ENCODE measurements at regions not wholly inside any gene's neighbourhood (a gene's known extent, or its start where the extent isn't known, plus 50 kb on each side); places are given as distances from the start of the nearest gene placed in this dataset.
"Not testable (repeated sequence)": the region's sequence is repeated elsewhere in the genome, so short reads cannot be mapped to it uniquely, and the experiment has no call there.

DNA sequence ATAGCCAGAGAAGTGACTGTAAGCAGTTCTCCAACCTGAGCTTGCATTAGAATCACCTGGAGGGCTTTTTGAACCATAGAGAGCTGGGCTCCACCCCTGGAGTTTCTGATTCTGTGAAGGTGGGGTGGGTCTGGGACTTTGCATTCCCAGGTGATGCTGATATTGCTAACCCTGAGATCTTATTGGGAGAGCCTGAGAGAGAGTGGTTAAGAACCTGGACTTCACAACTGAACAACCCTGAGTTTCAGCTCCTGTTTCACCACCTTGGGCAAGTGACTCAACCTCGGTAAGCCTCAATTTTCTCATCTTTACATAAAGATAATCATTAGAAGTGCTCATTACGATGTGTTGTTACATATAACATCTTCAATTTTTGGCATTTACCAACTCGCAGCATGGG, 498.6 kb downstream of the EBF1 start:
- DNase-seq = no peak

DNA sequence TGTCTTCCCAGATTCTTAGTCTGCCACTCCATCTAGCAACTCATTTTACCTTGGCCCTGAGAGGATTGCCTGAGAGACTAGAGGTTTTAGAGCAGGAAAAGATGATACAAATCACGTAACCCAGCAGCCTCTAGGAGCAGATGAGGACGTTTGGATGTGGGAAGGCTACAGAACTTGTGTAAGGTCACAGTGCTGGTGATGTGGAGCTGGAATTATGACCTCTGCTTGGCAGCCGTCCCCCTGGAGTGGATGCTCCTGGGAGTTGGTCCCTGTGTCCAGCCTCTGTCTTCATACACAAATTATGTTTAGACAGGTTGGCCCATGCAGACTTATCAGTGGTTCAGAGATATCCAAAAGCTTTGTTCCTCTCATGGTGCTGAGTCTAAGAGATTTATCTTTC, 499.0 kb downstream of the EBF1 start:
- no peak for DNase-seq

DNA sequence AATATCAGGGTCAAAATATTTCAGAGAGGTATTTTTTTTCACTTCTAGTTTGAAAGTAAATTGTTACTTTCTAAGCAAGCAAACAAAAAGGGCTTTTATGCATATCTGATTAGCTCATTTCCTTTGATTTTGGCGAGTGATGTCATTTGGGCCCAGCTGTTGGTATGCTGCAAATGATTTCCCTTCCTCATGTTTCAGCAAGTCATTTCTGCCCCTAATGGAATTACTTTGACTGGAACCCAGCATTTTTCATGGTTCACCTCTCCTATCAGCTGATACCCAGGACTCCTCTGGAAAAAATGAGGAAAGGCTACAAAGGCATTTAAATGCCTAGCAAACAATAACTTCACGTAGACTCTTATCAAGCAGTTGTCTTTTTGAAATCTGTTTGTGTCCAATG, 500.6 kb downstream of the EBF1 start:
- no peak for DNase-seq

DNA sequence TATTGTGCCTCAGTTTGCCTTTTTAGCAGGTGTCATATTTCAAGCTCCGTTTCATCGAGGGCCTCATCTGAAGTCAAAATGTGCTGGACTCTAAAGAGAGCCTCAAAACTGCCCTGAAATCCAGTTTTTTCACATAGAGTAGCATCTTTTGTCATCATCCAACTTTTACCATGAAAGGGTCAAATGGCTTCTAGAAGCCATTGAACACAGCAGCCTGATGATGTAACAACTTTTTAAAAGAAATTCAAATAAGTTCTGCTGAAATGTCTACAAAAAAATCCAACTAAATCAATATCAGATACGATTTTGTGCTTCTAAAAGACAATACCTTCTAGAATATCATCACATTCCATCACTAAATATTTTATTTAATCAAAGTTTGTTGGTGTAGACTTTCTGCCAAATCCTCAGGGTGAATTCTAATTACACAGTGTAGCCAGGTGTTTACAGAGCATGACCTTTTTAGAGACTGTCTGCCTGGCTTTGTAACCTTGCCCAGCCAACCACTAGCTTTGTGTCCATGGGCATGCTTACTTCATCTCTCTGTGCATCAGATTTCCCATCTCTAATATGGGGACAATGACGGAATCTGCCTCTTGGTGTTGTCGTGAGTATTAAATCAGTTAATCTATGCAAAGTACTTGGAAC, 505.0 kb downstream of the EBF1 start:
- DNase-seq = no peak

DNA sequence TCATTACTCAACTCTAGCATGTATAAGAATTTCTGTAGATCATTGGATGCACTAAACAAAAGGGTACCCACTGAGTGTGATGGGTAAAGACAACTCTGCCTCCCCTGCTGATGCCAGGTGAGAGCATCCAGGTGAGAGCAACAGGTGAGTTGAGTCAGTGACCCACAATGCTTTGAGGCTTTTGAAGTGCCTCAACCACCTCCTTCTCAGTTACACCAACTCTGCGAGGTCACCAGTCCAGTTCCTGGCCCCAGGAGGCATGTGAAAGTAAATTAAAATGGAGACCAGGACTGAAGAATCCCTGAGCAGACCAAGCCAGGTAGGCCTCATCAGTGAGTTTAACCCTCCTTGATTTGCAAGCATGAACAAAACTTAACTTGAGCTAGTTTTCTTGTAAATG, 505.8 kb downstream of the EBF1 start:
- no peak for DNase-seq

DNA sequence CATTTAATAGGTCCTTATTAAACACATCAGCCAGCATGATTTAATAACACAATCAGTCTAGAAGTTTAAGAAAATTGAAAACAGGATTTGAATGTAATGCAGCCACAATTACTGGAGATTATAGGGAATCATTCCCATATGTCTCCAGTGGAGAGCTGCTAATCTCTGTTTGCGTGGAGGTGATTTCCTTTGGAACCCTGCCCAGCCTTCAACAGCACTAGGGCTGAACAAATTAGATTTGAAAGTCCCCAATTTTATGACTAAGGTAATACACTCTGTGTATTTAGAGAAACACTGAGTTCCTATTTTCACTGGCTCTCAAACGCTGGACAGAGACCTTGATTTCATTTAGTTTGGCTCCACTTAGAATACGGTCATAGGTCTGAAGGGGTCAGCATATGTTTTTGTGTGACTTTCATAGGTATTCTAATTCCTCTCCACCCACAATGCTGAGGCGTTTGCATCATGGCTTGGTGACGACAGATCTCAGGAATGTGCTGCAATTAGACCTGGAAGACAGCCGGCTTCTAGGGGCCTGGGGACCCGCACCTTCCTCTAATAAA, 508.3 kb downstream of the EBF1 start:
- no peak for DNase-seq

DNA sequence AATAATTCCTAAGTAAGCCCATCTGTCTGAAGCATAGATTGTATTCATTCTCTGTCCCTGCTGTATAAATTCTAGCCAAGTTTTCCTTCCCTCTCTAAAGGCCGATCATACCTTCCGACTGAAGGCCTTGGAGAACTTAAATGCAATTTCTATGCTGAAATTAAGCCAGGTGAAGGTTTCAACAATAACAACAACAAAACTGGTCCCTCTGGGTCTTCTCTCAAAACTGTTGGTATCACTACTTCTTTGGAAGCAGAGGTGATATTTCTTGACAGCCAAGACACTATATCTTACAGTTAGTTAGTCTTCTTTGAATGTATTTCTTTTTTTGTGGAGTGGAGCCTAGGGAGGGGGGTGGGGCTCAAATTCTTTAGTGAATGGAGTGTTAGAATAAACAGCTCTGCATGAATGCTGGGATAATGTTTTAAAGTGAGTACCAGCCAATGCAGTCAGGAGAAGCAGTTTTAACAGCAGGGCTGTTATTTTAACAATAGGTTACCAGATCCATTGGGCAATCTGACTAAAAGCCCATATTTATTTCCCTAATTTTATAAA, 508.9 kb downstream of the EBF1 start:
- DNase-seq = no peak

DNA sequence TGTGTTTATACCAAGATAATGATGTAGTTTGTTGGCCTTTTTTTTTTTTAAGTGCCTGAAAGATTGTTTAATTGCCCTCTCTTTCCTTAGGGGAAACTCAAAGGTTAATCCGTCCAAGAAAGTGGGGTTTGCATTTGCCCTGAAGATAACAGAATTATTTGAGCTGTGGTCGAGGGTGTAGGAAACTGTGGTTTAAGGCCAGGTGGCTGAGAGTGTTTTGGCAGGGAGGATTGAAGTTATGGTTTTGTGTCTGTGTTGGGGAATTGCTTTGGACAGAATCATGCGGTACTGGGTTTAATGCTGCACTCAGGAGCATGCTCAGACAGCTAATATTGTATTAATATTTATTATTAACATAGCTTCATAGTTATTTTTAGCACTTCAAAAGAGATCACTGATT, 509.8 kb downstream of the EBF1 start:
- no peak for DNase-seq

DNA sequence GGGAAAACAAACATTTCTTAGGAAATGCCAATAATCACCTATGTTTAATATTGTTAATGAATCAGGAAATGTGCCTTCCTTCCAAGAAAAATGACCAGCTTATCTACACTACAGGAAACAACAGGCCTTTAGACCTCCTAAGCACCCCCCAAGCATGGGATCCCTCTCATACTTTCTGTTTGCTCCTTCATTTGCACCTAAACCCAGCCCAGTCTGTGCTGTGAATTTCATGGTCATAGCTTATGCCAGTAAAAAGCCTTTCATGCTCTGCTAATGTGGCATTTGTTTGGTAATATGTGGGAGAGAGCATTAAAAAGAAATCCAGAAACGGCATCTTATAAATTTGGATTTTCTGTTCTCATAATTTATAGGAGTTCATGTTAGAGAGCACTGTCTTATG, 511.1 kb downstream of the EBF1 start:
- no peak for DNase-seq

DNA sequence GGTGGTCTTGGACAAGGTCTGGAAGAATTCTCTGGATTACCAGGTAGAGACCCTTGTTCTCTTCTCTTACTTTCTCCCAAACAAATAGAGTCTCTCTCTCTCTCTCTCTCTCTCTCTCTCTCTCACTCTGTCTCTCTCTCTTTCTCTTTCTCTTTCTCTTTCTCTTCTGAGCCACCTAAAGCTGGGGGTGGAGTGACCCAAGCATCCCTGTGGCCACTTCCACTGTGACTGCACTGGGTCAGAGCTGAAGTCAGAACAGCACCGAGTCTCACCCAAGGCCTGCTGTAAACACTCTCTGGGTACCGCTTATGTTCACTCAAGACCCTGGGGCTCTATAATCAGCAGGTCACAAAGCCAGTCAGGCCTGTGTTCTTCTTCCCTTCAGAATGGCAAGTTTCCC, 513.7 kb downstream of the EBF1 start:
- DNase-seq = no peak

DNA sequence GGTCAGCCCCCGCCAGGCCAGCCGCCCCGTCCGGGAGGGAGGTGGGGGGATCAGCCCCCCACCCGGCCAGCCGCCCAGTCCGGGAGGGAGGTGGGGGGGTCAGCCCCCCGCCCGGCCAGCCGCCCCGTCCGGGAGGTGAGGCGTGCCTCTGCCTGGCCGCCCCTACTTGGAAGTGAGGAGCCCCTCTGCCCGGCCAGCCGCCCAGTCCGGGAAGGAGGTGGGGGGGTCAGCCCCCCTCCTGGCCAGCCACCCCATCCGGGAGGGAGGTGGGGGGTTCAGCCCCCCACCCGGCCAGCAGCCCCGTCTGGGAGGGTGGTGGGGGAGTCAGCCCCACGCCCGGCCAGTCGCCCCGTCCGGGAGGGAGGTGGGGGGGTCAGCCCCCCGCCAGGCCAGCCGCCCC, 517.0 kb downstream of the EBF1 start:
- not testable (repeated sequence) for DNase-seq

DNA sequence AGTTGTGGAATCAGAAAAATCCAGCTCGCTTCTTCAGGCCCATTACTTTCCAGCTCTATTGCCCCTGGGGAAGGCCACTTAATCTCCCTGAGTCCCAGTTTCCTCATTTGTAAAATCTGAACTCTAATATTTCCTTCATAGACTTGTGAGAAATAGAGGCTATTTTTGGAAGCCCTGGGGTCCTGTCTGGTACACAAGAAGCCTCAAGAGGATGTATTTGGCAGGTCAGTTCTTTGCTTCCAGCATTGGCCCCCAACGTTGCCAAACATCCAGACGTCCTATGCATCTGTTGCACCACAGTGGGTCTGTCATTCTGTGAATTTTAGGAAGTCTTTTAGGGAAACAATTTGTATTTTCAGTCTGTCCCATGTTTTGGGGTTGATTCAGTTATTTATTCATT, 525.9 kb downstream of the EBF1 start:
- no peak for DNase-seq

DNA sequence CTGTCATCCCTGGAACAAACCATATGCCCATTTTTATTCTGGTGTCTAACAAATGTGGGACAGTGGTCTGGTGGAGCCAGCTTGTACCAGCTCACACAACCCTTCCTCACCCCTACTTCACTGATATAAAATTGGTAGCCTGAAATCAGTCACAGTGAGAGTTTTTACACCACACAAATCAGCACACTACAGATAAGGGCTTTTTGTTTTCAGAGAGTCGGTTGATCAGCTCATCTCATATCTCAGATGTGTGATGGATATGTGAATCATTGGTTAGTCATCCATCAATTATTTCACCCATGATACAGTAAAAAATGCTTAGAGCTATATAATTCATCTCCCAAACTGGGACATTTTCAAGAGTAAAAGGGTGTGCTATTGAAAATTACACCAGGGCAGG, 529.2 kb downstream of the EBF1 start:
- no peak for DNase-seq

DNA sequence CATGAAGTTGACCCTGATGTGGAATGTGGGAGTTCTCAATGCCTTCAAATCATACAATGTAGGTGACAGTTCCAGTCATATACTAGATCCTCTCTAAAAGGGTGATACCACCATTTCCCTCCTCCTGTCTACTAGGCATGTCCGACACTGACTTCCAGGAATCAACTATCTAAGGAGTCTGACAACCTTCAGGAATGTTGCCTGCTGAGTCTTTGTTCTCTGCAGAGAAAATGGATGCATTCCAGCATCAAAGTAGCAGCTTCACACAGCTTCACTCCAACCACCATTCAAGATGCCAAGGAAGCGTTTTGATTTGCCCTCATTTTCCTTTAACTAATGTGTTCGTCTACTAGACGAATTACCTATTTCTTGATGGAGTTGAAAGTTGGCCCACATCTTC, 530.2 kb downstream of the EBF1 start:
- no peak for DNase-seq

DNA sequence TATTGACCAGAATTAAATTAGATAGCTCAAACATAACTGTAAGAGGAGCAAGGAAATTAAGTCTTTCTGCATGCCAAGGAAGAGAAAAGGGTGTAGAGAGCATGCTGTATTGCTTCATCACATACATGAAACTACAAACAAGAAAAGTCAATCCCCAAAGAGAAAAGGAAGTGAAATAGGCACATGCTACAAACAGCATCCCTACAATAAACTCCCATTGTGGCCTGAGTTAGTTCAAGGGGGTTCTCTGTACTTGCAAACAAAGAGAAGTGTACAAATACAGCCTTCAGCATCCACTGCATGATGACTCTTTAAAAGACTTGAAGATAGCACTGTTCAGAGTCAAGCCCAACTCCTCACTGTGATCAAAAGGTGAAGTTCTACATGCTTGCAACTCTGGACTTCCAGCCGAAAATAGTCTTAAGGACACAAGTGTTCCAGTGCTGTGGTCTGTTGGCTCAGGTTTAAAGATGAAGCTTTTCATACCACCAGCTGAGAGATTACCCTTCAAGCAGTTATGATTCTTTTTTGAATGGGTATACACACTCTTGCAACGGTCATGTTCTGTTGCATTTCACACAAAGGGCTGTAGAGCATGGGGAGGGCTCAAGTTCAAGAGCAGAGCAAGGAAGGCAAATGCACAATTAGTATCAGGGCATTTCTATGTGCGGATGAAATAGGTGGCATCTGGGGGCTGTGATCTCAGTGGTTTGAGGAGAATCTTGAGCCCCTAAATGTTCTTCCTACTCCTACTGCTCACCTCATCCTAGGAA, 534.5 kb downstream of the EBF1 start:
- no peak for DNase-seq

DNA sequence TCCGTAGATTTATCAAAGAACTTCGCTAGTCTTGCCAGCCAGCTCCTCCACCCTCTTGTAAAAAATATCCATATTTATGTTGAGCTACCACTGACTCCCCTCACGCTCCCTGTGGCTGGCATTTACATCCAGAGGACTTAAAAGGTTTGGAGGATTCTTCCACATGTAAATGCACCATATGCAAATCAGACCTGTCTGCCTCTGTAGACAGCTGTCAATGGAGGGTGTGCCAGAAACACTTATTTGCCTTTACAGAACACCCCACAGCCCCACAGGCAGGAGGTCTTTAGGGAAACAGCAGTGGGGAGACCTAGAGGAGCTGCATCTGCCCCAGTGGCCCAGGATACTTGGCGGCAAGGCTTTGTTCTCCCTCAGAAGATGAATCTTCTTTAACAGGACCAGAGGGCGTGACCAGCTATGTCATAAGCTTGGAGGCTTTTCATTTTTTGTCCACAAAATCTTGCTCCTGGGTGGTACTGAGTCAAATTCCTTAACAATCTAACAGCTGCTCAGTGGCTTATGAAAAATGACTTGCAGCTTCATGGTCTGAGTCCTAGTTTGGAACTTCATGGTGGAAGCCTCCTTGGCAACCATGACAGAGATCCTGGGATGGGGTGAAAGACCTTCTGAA, 535.8 kb downstream of the EBF1 start:
- DNase-seq = no peak

DNA sequence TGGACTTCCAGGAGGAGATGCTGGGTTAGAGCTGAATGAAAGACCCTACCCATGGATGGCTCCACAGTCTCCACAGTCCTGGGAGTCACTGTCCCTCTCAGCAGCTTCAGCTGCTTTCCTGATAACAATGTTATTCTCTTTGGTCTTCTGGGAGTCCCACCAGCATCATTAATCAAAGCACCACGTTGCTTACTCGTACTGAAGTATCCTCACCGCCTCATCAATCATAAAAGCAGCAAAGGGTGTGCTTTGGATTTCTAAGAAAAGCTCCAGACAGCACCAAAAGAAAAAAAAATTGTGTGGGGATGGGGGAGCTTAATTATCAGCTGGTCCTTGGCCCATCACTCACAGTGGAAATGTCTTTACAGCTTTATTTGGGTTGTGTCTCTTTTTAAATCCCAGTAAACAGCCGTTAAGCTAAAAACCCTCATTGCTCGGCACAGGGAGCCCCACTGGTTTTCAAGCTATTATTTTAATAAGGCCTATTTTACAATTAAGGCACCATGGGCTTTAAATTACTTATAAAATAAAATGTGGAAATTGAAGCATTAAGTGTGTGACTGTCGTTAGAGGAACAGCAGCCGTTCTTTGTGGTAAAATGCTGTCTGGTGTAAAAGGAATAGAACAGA, 538.0 kb downstream of the EBF1 start:
- DNase-seq = no peak

DNA sequence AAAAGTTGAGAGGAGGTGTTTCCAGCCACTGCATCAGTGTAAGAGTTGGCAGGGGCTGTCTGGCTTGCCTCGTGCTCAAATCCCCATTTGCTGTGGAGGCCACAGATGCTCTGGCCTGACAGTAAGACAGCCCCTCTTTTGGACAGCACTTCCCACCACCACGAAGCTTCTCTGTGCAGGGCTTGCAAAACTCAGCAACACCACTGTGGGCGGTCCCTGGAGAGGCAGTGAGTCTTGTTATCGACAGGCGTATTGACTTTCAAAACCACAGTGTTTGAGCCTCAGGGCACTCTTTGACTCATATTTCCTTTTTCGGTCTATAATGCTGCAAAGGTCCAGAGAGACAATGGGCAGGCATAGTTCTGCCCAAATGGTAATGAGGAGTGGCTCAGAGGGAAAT, 539.5 kb downstream of the EBF1 start:
- no peak for DNase-seq

DNA sequence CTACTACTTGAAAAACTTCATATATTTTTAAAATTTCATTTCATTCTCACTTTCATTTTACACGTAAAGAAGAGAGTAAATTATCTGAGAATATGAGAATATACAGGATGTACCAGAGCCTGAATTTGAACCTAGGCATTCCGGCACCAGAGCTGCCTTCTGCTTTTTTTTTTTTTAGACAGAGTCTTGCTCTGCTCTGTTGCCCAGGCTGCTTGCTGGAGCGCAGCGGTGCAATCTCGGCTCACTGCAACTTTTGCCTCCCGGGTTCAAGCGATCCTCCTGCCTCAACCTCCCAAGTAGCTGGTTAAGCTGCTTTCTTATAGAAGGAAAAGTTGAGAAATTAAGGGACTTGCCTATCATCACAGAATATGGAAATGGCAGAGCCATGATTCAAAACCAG, 540.1 kb downstream of the EBF1 start:
- no peak for DNase-seq

DNA sequence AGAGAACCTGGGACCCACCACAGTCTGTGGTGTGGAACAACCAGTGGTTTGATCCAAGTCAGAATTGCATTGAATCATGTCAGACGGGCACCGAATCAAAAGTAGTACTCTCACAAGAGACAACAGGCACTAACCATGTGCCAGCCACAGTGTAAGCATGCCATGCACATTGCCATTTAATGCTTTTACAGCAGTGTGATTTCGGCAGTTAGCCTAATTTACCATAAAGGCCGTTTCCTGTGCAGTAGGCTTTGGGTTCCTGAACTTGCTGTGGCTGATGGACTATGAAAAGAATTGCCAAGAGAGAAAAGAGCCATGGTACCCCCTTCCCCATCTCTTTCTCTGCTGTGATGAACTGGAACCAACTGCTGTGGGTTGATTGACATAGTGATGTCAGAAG, 540.6 kb downstream of the EBF1 start:
- DNase-seq = no peak

DNA sequence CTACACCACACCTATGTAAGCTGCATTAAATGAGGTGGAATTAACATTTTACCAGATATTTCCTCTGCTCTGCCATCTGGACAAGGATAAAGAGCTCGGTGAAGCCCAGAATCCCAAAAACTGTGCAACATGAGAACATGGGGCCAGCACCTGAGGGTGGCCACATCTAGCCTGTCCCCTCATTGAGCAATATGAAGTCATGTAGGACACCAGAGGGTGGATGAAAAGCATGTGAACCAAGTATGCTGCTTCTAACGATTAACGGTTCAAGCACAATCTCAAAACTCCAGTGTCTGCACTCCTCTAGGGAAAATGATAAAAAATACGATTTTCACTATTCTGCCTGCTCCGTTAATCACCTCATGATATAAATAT, 545.8 kb downstream of the EBF1 start:
- no peak for DNase-seq

DNA sequence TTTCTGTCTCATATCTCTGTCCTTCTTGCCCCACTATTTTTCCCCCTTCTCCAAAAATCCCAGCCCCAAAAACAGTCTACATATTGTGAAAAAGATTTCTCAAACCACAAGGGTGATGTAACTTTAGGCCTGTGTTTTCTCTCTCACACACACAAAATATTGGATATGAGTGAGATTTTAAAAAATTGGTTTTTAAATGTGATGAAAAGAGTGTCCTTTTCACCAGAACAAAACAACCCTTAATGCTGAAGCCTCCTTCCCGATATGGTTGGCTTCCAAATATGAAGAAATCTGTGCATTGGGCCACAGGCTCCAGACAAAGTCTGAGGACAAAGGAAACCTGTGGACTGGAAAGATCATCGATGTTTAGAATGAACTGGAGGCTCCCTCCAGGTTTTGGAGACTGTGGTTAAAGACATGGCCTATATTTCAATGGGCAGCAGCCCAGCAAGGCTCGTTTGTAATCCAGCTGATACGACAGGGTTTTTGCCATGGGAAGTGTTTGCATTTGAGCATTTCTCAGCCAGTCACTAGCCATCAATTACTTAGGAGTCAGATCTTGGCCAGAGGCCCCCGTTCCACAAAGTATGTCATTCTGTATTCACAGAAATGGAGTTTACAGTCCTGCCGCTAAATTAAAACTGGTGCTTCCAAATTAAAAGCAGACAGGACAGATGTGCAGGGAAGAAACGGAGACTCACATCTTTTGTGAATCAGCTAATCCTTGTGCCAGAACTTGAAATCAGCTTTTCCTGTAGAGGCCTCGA, 546.3 kb downstream of the EBF1 start:
- no peak for DNase-seq

DNA sequence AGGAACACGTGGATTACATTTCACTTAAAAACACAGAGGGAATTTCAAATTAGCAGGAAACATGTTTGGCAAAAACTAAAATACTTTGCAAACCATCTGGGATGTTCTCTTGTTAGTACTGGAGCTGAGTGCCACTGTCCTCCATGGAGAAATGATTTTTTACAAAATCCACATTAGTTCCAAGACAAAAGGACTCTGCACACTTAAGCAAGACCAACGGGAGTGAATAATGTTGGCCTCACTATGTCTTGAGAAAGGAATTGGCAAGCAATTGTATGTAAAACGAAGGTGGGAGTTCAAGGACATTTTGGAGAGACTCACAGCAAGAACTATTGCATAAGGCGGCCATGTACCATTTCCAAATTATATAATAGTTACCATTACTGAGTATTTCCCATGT, 547.5 kb downstream of the EBF1 start:
- no peak for DNase-seq
